ENCODE measurements at regions not wholly inside any gene's neighbourhood (a gene's known extent, or its start where the extent isn't known, plus 50 kb on each side); places are given as distances from the start of the nearest gene placed in this dataset.
"Not testable (repeated sequence)": the region's sequence is repeated elsewhere in the genome, so short reads cannot be mapped to it uniquely, and the experiment has no call there.

- no peak for DNase-seq
These were observed 1276.3 kb upstream of the AUTS2 start for GRCh38 chr7:68321776-68322496.

- DNase-seq: no peak
These were observed 1273.7 kb upstream of the AUTS2 start for GRCh38 chr7:68324621-68325020.

- DNase-seq: no peak
These were observed 1264.1 kb upstream of the AUTS2 start for GRCh38 chr7:68334216-68334615.

DNA sequence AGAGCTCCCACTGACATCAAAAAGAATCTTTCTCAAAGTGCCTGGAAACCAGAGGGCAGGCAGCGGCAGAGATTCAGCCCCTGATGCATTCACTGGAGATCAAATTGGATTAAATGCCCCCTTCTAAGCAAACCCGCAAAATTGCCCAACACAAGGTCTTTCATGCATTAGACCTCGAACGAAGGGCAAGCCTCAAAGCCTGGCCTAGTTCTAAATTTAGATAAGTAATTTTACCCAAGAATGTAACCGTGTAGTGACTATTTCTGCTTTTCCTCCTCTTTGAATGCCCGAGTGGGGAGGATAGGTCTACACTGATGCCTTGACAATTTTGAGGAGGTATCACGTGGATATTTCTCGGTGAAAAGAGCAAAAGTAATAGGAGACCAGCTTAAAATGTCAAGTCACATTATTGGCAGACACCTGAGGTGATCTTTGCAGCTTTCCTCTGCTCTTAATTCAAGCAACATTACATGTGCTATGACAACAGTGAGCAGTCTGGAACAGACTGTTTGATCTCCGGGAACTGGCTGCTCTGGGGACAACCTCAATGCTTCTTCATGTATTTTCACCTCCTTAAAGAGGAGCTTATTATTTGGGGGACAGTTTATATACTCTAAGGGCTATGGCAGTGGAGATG, 1263.5 kb upstream of the AUTS2 start:
- DNase-seq: no peak

- no peak for DNase-seq
These were observed 1261.7 kb upstream of the AUTS2 start for GRCh38 chr7:68336594-68336993.

DNA sequence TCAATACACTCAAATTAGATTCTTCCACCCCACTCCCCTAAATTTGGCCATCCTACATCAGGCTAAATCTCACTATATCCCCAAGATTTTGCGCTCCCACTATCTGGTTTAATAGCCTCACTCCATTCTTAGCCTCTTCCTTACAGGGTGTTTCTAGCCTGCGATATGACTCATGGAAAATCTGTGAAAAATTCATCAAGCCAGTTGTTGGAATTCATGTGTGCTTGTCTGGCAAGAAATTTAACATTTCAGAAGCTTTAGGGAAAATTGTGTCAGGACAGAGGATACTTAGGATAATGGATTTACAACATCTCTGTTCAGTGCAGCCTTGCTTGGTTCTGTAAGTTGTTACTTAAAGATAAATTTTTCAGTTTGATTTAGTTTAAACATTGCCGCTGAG, 1249.9 kb upstream of the AUTS2 start:
- no peak for DNase-seq

- DNase-seq: no peak
These were observed 1235.3 kb upstream of the AUTS2 start for GRCh38 chr7:68362745-68363518.

- no peak for DNase-seq
These were observed 1233.2 kb upstream of the AUTS2 start for GRCh38 chr7:68364886-68365625.

DNA sequence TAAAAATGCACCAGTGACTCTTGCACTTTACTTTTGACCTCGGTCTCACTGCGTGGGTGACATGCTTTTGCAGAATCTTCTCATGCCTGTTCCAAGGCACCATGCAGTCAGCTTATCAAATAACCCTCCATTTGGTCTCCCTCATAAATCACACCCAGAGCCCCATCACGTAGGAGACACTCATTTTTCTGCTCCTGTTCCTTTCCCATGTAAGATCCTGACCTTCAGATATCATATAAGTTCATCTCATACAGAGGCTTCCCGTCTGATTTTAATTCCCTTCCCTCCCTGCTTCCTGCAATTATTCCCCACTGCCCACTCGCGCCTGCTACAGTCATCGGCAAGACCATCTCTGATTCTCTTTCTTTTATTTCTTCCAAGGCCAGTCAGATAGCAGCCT, 1226.3 kb upstream of the AUTS2 start:
- DNase-seq: no peak

- DNase-seq: no peak
These were observed 1222.1 kb upstream of the AUTS2 start for GRCh38 chr7:68376131-68376661.

DNA sequence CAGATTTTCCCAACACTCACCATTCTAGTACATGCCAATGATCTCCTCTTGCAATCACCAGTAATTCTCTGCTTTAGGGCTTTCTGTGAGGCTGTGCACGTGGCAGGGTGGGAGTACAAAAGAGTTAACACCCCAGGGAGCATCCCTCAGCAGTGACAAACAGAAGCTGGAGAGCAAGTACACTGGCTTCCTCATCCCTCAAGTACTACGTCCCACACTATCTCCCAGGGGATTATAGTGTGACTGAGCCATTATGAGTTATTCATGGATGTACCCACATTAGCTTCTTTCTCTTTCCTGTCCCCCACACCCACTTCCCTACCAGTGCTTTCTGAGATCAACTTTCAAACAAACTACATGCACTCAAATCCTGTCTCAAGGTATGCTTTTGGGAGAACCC, 1216.5 kb upstream of the AUTS2 start:
- DNase-seq: no peak

- no peak for DNase-seq
These were observed 1213.7 kb upstream of the AUTS2 start for GRCh38 chr7:68384581-68384980.

GRCh38 chr7:68393051-68393450, 1205.2 kb upstream of the AUTS2 start:
- DNase-seq: no peak

DNA sequence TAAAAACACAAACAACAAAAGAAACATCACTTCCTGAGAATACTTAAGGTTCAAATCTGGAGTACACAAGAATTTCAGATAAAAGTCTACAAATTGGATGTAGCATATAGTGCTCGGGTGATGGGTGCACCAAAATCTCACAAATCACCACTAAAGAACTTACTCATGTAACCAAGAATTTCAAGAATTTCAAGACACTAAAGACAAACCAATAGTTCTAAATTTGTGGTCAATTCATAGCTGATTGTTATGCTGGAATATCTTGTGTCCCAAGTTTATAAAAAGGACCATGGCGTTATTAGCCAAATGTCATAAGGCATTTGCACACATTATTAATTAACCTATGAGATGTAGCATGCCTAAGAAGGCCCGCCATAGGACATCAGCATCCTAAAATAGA, 1204.1 kb upstream of the AUTS2 start:
- DNase-seq: no peak

- no peak for DNase-seq
These were observed 1198.2 kb upstream of the AUTS2 start for GRCh38 chr7:68399991-68400590.

GRCh38 chr7:68400783-68401182, 1197.5 kb upstream of the AUTS2 start:
- no peak for DNase-seq

- DNase-seq: no peak
These were observed 1197.0 kb upstream of the AUTS2 start for GRCh38 chr7:68401313-68401712.

DNA sequence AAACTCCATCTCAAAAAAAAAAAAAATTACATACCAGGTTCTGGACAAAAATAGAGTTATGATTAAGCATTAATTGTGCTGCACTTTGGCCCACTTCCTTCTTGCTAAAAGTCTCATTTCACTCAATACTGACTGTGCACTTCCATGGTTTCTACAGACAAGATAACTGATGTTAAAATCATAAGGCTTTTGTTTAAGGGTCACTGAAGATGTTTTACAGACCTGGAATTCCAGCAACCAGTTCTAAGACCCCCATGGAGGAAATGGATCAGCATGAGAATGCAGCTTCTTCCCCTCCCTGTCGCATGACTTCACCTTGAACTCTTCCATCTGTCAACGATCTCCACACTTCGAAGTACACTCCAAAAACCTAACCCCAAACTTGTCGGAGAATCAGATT, 1191.8 kb upstream of the AUTS2 start:
- no peak for DNase-seq

DNA sequence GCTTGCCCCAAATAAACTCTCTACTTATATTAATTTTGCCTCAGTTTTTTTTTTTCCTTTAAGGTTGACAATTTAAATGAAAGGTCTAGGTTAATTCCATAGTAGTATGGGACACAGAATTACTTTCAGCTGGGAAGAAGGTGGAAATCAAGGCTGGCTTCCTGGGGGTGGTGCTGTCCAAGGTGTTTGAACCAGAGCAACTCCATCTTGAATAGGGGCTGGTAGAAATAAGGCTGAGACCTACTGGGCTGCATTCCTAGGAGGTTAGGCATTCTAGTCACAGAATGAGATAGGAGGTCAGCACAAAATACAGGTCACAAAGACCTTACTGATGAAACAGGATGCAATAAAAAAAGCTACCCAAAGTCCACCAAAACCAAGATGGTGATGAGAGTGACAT, 1190.8 kb upstream of the AUTS2 start:
- no peak for DNase-seq

GRCh38 chr7:68408873-68409272, 1189.4 kb upstream of the AUTS2 start:
- DNase-seq: no peak

- DNase-seq: no peak
These were observed 1188.4 kb upstream of the AUTS2 start for GRCh38 chr7:68409851-68410250.

DNA sequence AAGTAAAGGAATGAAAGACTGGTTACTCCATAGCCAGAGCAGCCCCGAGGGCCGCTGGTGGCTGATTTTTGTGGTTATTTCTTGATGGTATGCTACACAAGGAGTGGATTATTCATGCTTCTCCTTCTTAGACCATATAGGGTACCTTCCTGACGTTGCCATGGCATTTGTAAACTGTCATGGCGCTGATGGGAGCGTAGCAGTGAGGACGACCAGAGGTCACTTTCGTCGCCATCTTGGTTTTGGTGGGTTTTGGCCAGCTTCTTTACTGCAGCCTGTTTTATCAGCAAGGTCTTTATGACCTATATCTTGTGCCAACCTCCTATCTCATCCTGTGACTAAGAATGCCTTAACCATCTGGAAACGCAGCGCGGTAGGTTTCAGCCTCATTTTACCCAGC, 1187.6 kb upstream of the AUTS2 start:
- not testable (repeated sequence) for DNase-seq

DNA sequence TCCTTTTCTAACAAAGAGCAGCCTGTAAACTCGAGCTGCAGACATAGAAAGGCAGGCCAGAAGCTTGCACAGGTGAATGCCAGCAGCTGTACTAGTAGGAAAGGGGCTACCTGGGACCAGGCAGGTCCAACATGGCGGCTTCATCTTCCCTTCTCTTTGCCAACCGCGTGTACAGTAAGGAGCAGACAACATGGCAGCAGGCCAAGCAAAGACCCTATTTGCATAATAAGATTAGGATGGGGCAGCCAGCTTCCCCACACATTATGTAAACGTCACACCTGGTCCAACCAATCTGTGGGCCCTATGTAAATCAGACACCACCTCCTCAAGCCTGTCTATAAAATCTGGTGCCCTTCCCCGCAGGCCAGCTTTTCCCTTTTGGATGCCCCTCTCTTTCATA, 1186.5 kb upstream of the AUTS2 start:
- no peak for DNase-seq

Data from stimulated activated CD4-positive, alpha-beta T cell treated with anti-CD3 and anti-CD28 coated beads, Interleukin-1b, Interleukin-23, amount 100 ng/mL, for 48 hours (primary cell).